ENCODE measurements at regions not wholly inside any gene's neighbourhood (a gene's known extent, or its start where the extent isn't known, plus 50 kb on each side); places are given as distances from the start of the nearest gene placed in this dataset.

GRCh38 chr20:51890003-51890402, 87.7 kb upstream of the SALL4 start:
- Histone ChIP-seq H3K36me3 (no peaks in the 10 kb centered on the region), H3K4me1 (ENCODE audit: control insufficient read depth in 1 of 2, low read depth in 2 of 2) (no peaks in the 10 kb centered on the region), H3K9me3 (no peaks in the 10 kb centered on the region), H3K27ac (no peak overlapping the region), H3K4me3 (no peak overlapping the region), H3K27me3 (replicated peaks; ENCODE audit: insufficient read depth) (no peaks in the 10 kb centered on the region)
- ATAC-seq (ENCODE audit: insufficient number of reproducible peaks, low FRiP score, low read depth) (no peak), DNase-seq (ENCODE audit: low spot score) (no peak)
- TF ChIP-seq, protein P1, sequence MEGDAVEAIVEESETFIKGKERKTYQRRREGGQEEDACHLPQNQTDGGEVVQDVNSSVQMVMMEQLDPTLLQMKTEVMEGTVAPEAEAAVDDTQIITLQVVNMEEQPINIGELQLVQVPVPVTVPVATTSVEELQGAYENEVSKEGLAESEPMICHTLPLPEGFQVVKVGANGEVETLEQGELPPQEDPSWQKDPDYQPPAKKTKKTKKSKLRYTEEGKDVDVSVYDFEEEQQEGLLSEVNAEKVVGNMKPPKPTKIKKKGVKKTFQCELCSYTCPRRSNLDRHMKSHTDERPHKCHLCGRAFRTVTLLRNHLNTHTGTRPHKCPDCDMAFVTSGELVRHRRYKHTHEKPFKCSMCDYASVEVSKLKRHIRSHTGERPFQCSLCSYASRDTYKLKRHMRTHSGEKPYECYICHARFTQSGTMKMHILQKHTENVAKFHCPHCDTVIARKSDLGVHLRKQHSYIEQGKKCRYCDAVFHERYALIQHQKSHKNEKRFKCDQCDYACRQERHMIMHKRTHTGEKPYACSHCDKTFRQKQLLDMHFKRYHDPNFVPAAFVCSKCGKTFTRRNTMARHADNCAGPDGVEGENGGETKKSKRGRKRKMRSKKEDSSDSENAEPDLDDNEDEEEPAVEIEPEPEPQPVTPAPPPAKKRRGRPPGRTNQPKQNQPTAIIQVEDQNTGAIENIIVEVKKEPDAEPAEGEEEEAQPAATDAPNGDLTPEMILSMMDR (IDR thresholded peaks at IDR 0.05) = no peak

DNA sequence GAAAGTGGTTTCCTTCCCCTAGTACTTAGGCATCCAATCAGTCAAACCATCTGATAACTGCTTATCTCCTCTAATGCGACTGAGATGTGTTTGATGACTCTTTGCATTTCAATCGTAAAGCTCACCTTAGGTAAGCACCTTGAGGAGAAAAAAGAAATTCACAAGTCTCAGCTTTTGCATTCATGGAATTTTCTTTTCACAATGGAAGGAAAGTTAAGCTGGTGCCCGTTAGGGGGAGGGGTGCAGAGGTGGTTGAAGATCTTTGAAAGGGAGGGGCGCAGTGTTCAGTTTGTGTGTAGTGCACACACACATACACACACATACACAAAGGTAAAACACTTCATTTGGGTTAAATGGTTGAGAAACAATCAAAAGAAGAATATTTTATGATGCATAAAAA, 87.1 kb upstream of the SALL4 start:
- H3K27ac ChIP-seq = no peak overlapping the region
- ATAC-seq (ENCODE audit: insufficient number of reproducible peaks, low FRiP score, low read depth) (no peak), DNase-seq (ENCODE audit: low spot score) (no peak)
- H3K36me3 ChIP-seq = no peaks in the 10 kb centered on the region
- H3K4me1 ChIP-seq (ENCODE audit: control insufficient read depth in 1 of 2, low read depth in 2 of 2) = no peaks in the 10 kb centered on the region
- TF ChIP-seq, protein P1 (IDR thresholded peaks at IDR 0.05) = no peak
- no peak overlapping the region for H3K4me3 ChIP-seq
- H3K27me3 ChIP-seq (replicated peaks; ENCODE audit: insufficient read depth) = no peaks in the 10 kb centered on the region
- no peaks in the 10 kb centered on the region for H3K9me3 ChIP-seq

DNA sequence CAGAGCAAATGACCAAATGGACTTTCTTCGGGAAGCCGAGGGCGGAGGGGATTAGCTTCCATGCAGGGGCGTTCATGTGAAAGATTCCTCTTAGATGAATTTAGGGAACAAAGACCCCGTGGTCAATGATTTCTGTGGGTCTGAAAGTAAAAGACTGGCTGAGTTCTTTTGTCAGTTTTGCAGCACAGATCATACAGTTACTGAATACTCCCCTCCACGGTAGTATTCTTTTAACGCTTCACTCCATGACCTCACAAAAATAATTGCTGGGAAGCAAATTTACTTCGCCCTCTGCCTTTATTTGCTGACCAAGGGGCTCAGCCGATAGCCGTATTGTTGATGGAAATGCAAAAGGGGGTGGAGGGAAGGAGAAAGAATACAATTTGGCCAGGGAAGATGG, 86.0 kb upstream of the SALL4 start:
- Histone ChIP-seq H3K36me3 (no peaks in the 10 kb centered on the region), H3K9me3 (no peaks in the 10 kb centered on the region), H3K4me3 (no peak overlapping the region), H3K27ac (no peak overlapping the region), H3K4me1 (ENCODE audit: control insufficient read depth in 1 of 2, low read depth in 2 of 2) (no peaks in the 10 kb centered on the region), H3K27me3 (replicated peaks; ENCODE audit: insufficient read depth) (no peaks in the 10 kb centered on the region)
- TF ChIP-seq, protein P1 (IDR thresholded peaks at IDR 0.05) = no peak
- DNase-seq (ENCODE audit: low spot score) (no peak), ATAC-seq (ENCODE audit: insufficient number of reproducible peaks, low FRiP score, low read depth) (no peak)

DNA sequence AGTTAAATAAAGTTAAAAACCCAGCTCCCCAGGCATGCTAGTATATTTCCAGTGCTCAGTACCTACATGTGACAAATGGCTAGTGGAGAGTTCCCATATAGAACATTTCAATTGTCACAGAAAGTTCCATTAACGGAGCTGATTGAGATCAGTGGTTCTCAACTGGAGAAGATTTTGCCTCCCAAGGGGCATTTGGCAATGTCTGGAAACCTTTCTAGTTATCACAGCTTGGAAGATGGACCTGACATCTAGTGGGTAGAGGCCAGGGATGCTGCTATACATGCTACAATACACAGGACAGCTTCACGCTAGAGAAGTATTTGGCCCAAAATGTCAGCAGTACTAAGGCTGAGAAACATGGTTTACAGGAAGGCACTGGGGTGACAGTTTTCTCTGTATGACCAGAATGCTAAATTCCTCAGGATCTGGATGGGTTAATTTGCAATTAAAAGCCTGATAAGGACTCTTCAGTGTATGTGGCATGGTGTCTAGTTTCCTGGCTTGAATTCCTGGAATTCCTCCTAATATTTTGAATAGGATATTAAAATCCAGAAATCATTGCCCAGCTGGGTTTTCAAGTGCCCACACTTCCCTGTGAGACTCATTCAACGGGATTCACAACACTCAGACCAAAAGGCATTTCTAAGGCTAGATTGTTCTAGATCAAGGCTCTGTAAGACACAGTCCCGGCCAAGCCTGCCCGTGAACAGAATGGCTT, 84.7 kb upstream of the SALL4 start:
- ATAC-seq (ENCODE audit: insufficient number of reproducible peaks, low FRiP score, low read depth) (no peak), DNase-seq (ENCODE audit: low spot score) (no peak)
- Histone ChIP-seq H3K27me3 (replicated peaks; ENCODE audit: insufficient read depth) (no peaks in the 10 kb centered on the region), H3K36me3 (no peaks in the 10 kb centered on the region), H3K4me3 (no peak overlapping the region), H3K27ac (no peak overlapping the region), H3K9me3 (no peaks in the 10 kb centered on the region), H3K4me1 (ENCODE audit: control insufficient read depth in 1 of 2, low read depth in 2 of 2) (no peaks in the 10 kb centered on the region)
- TF ChIP-seq, protein P1 (IDR thresholded peaks at IDR 0.05) = no peak

DNA sequence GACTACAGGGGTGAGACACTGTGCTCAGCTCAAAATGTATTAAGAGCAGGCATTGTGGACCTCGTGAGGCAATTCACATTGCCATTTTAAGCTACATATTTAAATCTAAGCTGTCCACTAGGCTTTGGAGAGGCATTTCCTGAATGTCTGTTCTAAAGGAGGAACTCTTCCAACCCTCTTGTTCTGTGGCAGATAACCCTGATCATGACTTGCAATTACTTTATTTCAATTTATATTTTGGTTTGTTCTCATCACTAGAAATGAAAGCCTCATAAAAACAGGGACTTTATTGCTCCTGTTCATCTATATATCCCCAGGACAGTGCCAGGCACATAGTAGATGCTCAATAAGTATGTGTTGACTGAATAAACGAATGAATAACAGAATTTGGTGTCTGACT, 84.0 kb upstream of the SALL4 start:
- Histone ChIP-seq H3K4me3 (no peak overlapping the region), H3K36me3 (no peaks in the 10 kb centered on the region), H3K4me1 (ENCODE audit: control insufficient read depth in 1 of 2, low read depth in 2 of 2) (no peaks in the 10 kb centered on the region), H3K27ac (no peak overlapping the region), H3K27me3 (replicated peaks; ENCODE audit: insufficient read depth) (no peaks in the 10 kb centered on the region), H3K9me3 (no peaks in the 10 kb centered on the region)
- TF ChIP-seq, protein P1 (IDR thresholded peaks at IDR 0.05) = no peak
- DNase-seq (ENCODE audit: low spot score) = no peak
- ATAC-seq (ENCODE audit: insufficient number of reproducible peaks, low FRiP score, low read depth) = no peak

Measured in thoracic aorta (tissue), 2 donors.